ENCODE measurements at regions not wholly inside any gene's neighbourhood (a gene's known extent, or its start where the extent isn't known, plus 50 kb on each side); places are given as distances from the start of the nearest gene placed in this dataset.
A peak's percentile ranks its signal among the peaks of the same experiment; 100 is the strongest.

DNA sequence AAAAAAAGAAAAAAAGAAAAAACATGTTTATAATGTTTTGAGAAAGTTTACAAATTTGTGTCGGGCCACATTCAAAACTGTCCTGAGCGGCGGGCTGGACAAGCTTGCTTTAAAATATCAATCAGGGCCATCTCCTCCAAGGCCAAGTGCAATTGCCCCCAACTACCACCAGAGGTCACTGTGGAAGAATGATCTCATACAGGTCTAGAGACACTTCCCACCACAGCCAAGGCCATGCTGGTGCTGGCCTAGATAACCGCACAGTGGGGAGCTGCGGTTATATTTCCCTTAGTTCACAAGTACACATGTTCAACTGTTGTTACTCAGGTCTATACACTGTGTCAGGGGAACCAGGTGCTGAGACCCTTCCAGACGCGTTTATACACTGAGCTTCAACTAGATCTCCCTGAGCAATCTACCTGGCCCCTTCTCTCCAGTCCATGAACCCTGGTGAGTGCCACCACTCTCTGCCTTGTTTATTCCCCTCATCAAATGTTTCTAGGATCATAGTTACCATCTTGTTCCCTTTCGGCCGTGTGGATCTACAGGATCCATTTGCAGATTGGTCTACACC, 83.8 kb upstream of the CCL2 start:
- Histone ChIP-seq H3K9me3 (no peaks in the 10 kb centered on the region), H3K27ac (no peak overlapping the region), H3K4me3 (no peak overlapping the region), H3K4me1 (no peaks in the 10 kb centered on the region), H3K27me3 (peaks cover 32% of the 10 kb centered on the region), H3K36me3 (no peaks in the 10 kb centered on the region)
- 64 to 87% methylated on average over 3 to 9 of the region's 9 CpGs for WGBS, 2 donors (ENCODE audit: low coverage in 1 of 2)
- TF ChIP-seq, protein P1, sequence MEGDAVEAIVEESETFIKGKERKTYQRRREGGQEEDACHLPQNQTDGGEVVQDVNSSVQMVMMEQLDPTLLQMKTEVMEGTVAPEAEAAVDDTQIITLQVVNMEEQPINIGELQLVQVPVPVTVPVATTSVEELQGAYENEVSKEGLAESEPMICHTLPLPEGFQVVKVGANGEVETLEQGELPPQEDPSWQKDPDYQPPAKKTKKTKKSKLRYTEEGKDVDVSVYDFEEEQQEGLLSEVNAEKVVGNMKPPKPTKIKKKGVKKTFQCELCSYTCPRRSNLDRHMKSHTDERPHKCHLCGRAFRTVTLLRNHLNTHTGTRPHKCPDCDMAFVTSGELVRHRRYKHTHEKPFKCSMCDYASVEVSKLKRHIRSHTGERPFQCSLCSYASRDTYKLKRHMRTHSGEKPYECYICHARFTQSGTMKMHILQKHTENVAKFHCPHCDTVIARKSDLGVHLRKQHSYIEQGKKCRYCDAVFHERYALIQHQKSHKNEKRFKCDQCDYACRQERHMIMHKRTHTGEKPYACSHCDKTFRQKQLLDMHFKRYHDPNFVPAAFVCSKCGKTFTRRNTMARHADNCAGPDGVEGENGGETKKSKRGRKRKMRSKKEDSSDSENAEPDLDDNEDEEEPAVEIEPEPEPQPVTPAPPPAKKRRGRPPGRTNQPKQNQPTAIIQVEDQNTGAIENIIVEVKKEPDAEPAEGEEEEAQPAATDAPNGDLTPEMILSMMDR (IDR thresholded peaks at IDR 0.05): peak; percentile 48 to 76 (median 60)
- no peak for TF ChIP-seq POLR2A (IDR thresholded peaks at IDR 0.05)
- peak; percentile 58 for ATAC-seq

DNA sequence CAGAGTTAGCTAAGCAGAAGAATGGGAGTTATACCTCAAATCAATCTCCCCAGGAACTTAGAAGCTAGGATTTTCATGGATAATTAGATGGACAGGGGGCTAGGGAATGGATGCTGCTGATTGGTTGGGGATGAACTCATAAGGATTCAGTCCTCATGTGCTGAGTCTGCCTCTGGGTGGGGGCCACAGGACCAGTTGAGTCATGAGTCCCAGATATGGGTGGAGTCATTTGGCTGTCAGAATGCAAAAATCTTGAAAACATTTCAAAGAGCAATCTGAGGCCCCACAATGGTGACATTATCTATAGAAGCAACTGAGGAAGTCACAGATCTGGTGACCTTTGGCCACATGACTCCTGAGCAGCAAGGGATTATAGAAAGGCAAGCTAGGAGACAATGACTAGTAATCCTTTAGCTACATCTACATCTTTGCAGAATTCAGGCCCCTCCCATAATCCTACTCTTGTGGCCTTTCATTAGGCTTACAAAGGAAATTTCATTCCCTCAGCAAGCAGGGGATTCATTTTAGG, 82.6 kb upstream of the CCL2 start:
- TF ChIP-seq, protein P1 (IDR thresholded peaks at IDR 0.05): no peak
- TF ChIP-seq POLR2AphosphoS5 (IDR thresholded peaks at IDR 0.05) (no peak), EP300 (IDR thresholded peaks at IDR 0.05) (no peak), POLR2A (IDR thresholded peaks at IDR 0.05) (no peak)
- no peak overlapping the region for H3K27ac ChIP-seq
- H3K4me1 ChIP-seq: no peaks in the 10 kb centered on the region
- H3K36me3 ChIP-seq: no peaks in the 10 kb centered on the region
- ATAC-seq: no peak
- H3K27me3 ChIP-seq: peaks cover 25% of the 10 kb centered on the region
- no peaks in the 10 kb centered on the region for H3K9me3 ChIP-seq
- no peak overlapping the region for H3K4me3 ChIP-seq

DNA sequence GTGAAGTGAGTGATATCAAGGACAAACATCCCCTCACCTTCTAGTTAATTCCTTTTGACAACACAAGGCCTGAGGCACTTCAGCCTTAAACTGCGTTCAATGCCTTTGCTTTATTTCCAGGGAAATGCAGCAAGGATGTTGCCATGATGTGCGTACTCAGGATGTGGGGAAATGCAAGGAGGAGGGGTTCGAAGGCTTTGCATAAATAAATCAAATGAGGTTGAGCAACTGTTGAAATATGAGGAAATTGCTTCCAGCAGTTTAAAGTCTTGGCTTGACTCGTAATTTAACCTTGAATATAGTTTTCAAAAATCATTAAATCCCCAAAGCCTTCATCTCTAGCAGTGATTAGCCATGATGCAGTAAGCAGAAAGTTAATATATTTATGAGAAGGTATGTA, 81.8 kb upstream of the CCL2 start:
- TF ChIP-seq POLR2A (IDR thresholded peaks at IDR 0.05) (no peak), POLR2AphosphoS5 (IDR thresholded peaks at IDR 0.05) (no peak), EP300 (IDR thresholded peaks at IDR 0.05) (no peak)
- TF ChIP-seq, protein P1 (IDR thresholded peaks at IDR 0.05): no peak
- Histone ChIP-seq H3K4me1 (peaks cover 0 to 3% (median 0%) of the 10 kb centered on the region in 3 donors), H3K4me3 (no peak overlapping the region), H3K27ac (no peak overlapping the region), H3K36me3 (no peaks in the 10 kb centered on the region), H3K27me3 (peaks cover 21% of the 10 kb centered on the region), H3K9me3 (no peaks in the 10 kb centered on the region)
- WGBS, 2 donors (ENCODE audit: low coverage in 1 of 2): 42 to 54% methylated on average over 3 to 4 of the region's 4 CpGs
- no peak for ATAC-seq

DNA sequence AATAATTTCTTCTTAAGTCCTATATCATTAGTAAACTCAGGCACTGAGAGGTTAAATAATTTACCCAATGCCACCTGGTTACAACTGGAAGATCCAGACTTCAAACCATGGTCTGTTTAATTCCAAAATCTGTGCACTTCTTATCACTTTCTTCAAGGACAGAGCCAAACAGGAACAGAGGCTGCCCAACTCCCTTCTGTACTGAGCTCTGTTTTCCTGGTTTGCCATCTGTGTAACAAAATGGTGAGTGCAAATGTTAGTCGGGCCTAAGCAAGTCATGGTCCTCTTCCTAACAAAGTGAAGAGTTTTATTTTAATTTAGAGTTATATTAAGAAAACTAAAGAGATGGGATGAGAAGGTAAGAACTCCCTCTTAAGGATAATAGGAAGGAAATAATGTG, 80.6 kb upstream of the CCL2 start:
- ATAC-seq: no peak
- TF ChIP-seq, protein P1 (IDR thresholded peaks at IDR 0.05): no peak
- no peak for TF ChIP-seq POLR2A (IDR thresholded peaks at IDR 0.05)
- no peak for TF ChIP-seq EP300 (IDR thresholded peaks at IDR 0.05)
- TF ChIP-seq POLR2AphosphoS5 (IDR thresholded peaks at IDR 0.05): no peak

DNA sequence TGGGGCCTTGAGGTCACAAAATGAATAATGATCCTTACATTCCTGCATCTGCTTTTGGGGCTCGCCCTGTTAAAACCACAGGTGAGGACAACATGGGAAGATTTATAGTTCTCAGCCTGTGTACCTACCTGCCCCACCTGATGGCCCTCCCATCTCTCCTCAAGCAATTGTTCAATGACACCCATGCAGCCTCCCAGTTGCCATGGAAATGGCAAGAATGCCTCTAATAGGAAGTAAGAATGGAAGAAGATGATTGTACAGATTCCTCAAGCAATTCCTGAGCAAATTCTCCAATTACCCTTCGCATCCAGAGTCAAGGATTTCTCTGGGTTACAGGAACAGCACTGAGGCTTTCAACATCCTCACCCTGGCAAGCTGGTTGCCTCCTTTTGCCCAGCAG, 78.6 kb upstream of the CCL2 start:
- Histone ChIP-seq H3K27me3 (peaks cover 28% of the 10 kb centered on the region), H3K27ac (no peak overlapping the region), H3K36me3 (no peaks in the 10 kb centered on the region), H3K9me3 (no peaks in the 10 kb centered on the region), H3K4me3 (no peak overlapping the region), H3K4me1 (peaks cover 0 to 4% (median 0%) of the 10 kb centered on the region in 3 donors)
- ATAC-seq: no peak
- 94% methylated on average over 2 of the region's 2 CpGs; no CpG with 5 or more reads in 1 of the 2 donors for WGBS, 2 donors (ENCODE audit: low coverage in 1 of 2)
- TF ChIP-seq, protein P1 (IDR thresholded peaks at IDR 0.05): no peak
- TF ChIP-seq POLR2A (IDR thresholded peaks at IDR 0.05) (no peak), POLR2AphosphoS5 (IDR thresholded peaks at IDR 0.05) (no peak), EP300 (IDR thresholded peaks at IDR 0.05) (no peak)

More for the DNA sequence above, 80.6 kb upstream of the CCL2 start:
- H3K36me3 ChIP-seq: no peaks in the 10 kb centered on the region
- H3K4me3 ChIP-seq: no peak overlapping the region
- peaks cover 22% of the 10 kb centered on the region for H3K27me3 ChIP-seq
- no peak overlapping the region for H3K27ac ChIP-seq
- no peaks in the 10 kb centered on the region for H3K9me3 ChIP-seq
- peaks cover 0 to 4% (median 0%) of the 10 kb centered on the region in 3 donors for H3K4me1 ChIP-seq
- 82% methylated on average over 1 of the region's 1 CpG; no CpG with 5 or more reads in 1 of the 2 donors for WGBS, 2 donors (ENCODE audit: low coverage in 1 of 2)

Measured in gastroesophageal sphincter (tissue), 4 donors.